HepG2 (cell line): ENCODE measurements at regions not wholly inside any gene's neighbourhood (a gene's known extent, or its start where the extent isn't known, plus 50 kb on each side); places are given as distances from the start of the nearest gene placed in this dataset.

ENCODE experiments used
- EZH2 ChIP-seq: conservative IDR thresholded peaks from 2 replicates; pipeline ENCODE4 v1.6.1; 2012; ENCODE audit warnings: mild to moderate bottlenecking, low read depth, low read length, moderate library complexity
- JUN ChIP-seq: sonication (generic); formaldehyde crosslinking; IDR thresholded peaks from 2 replicates; pipeline ENCODE4 v1.4.0; 2020; ENCODE audit warnings: mild to moderate bottlenecking, missing genetic modification reagents
- RFX5 ChIP-seq: IDR thresholded peaks from 2 replicates; pipeline ENCODE4 v1.6.1; 2011; ENCODE audit warnings: low read depth, low read length, improper control_type of control experiment
- TAF1 ChIP-seq: sonication (generic); formaldehyde crosslinking; IDR thresholded peaks from 2 replicates; pipeline ENCODE4 v1.4.0; 2020; ENCODE audit warnings: missing genetic modification reagents
- ZC3H13 ChIP-seq: sonication (generic); formaldehyde crosslinking; IDR thresholded peaks from 2 replicates; pipeline ENCODE4 v1.8.1; 2023; ENCODE audit warnings: mild to moderate bottlenecking, missing genetic modification reagents, moderate library complexity
- ZNF333 ChIP-seq: sonication (generic); formaldehyde crosslinking; IDR thresholded peaks from 2 replicates; pipeline ENCODE4 v1.4.0; 2020; ENCODE audit warnings: mild to moderate bottlenecking, missing genetic modification reagents, borderline replicate concordance
- ZNF460 ChIP-seq: sonication (generic); formaldehyde crosslinking; IDR thresholded peaks from 2 replicates; pipeline ENCODE4 v1.5.1; 2020; ENCODE audit warnings: missing genetic modification reagents, mild to moderate bottlenecking, borderline replicate concordance
- ZNF510 ChIP-seq: sonication (generic); formaldehyde crosslinking; IDR thresholded peaks from 2 replicates; pipeline ENCODE4 v1.4.0; 2020; ENCODE audit warnings: low read depth, mild to moderate bottlenecking, missing genetic modification reagents
- ZNF550 ChIP-seq: sonication (generic); formaldehyde crosslinking; IDR thresholded peaks from 2 replicates; pipeline ENCODE4 v1.4.0; 2020; ENCODE audit warnings: mild to moderate bottlenecking, missing genetic modification reagents, borderline replicate concordance
- TF ChIP-seq, protein P1 (sequence below): sonication (generic); formaldehyde crosslinking; IDR thresholded peaks from 2 replicates; pipeline ENCODE4 v1.5.0; 2020; ENCODE audit warnings: mild to moderate bottlenecking, missing genetic modification reagents, moderate library complexity
- TF ChIP-seq, protein P2 (sequence below): sonication (generic); formaldehyde crosslinking; IDR thresholded peaks from 2 replicates; pipeline ENCODE4 v1.4.0; 2020; ENCODE audit warnings: missing genetic modification reagents
- TF ChIP-seq, protein P3 (sequence below): sonication (generic); formaldehyde crosslinking; conservative IDR thresholded peaks from 2 replicates; pipeline ENCODE4 v1.8.0; 2022; ENCODE audit warnings: mild to moderate bottlenecking, moderate library complexity, missing genetic modification reagents
- TF ChIP-seq, protein P4 (sequence below): sonication (generic); formaldehyde crosslinking; IDR thresholded peaks from 2 replicates; pipeline ENCODE4 v1.5.1; 2020; ENCODE audit warnings: missing genetic modification reagents, mild to moderate bottlenecking, borderline replicate concordance
- TF ChIP-seq, protein P5 (sequence below): sonication (generic); formaldehyde crosslinking; IDR thresholded peaks from 2 replicates; pipeline ENCODE4 v1.4.0; 2020; ENCODE audit warnings: missing genetic modification reagents, borderline replicate concordance

DNA sequence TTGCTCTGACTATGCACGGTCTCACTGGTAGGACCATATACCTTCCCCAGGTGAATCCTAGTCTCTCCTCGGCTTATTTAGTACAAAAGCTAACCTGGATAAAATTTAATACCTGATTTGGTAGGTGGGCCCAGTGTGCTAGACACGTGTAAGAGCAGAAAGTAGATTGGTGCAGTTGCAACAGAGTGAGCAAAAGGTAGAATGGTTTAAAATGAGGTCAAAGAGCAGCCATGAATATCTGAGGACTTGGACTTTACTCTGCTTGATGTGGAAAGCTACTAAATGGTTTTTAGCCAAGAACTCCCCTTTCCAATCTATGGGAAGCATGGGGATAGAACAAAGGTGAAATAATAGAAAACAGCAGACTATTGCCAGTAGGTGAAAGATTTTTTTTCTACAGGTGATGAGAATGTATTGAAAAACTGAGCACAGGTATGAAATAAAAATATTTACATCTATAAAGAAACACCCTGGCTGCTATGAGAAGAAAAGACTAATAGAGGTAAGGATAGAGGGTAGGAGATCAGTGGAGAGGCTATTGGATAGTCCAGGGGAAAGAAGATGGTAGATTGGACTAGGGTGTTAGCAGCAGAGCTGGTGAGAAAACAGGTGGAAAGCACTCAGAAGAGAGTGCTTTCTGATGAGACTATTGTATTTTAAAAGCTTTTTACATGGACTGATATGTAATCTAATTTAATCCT lies 61.3 kb upstream of the BCL9 start:
- TF ChIP-seq, protein P1, sequence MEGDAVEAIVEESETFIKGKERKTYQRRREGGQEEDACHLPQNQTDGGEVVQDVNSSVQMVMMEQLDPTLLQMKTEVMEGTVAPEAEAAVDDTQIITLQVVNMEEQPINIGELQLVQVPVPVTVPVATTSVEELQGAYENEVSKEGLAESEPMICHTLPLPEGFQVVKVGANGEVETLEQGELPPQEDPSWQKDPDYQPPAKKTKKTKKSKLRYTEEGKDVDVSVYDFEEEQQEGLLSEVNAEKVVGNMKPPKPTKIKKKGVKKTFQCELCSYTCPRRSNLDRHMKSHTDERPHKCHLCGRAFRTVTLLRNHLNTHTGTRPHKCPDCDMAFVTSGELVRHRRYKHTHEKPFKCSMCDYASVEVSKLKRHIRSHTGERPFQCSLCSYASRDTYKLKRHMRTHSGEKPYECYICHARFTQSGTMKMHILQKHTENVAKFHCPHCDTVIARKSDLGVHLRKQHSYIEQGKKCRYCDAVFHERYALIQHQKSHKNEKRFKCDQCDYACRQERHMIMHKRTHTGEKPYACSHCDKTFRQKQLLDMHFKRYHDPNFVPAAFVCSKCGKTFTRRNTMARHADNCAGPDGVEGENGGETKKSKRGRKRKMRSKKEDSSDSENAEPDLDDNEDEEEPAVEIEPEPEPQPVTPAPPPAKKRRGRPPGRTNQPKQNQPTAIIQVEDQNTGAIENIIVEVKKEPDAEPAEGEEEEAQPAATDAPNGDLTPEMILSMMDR (CRISPR knock-in tag): no peak
- no peak for TF ChIP-seq ZNF333 (CRISPR knock-in tag)
- TF ChIP-seq, protein P2, sequence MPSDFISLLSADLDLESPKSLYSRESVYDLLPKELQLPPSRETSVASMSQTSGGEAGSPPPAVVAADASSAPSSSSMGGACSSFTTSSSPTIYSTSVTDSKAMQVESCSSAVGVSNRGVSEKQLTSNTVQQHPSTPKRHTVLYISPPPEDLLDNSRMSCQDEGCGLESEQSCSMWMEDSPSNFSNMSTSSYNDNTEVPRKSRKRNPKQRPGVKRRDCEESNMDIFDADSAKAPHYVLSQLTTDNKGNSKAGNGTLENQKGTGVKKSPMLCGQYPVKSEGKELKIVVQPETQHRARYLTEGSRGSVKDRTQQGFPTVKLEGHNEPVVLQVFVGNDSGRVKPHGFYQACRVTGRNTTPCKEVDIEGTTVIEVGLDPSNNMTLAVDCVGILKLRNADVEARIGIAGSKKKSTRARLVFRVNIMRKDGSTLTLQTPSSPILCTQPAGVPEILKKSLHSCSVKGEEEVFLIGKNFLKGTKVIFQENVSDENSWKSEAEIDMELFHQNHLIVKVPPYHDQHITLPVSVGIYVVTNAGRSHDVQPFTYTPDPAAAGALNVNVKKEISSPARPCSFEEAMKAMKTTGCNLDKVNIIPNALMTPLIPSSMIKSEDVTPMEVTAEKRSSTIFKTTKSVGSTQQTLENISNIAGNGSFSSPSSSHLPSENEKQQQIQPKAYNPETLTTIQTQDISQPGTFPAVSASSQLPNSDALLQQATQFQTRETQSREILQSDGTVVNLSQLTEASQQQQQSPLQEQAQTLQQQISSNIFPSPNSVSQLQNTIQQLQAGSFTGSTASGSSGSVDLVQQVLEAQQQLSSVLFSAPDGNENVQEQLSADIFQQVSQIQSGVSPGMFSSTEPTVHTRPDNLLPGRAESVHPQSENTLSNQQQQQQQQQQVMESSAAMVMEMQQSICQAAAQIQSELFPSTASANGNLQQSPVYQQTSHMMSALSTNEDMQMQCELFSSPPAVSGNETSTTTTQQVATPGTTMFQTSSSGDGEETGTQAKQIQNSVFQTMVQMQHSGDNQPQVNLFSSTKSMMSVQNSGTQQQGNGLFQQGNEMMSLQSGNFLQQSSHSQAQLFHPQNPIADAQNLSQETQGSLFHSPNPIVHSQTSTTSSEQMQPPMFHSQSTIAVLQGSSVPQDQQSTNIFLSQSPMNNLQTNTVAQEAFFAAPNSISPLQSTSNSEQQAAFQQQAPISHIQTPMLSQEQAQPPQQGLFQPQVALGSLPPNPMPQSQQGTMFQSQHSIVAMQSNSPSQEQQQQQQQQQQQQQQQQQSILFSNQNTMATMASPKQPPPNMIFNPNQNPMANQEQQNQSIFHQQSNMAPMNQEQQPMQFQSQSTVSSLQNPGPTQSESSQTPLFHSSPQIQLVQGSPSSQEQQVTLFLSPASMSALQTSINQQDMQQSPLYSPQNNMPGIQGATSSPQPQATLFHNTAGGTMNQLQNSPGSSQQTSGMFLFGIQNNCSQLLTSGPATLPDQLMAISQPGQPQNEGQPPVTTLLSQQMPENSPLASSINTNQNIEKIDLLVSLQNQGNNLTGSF (CRISPR knock-in tag): no peak
- no peak for TF ChIP-seq EZH2
- TF ChIP-seq ZNF460 (CRISPR knock-in tag): no peak
- TF ChIP-seq ZC3H13 (CRISPR knock-in tag): no peak
- TF ChIP-seq, protein P3, sequence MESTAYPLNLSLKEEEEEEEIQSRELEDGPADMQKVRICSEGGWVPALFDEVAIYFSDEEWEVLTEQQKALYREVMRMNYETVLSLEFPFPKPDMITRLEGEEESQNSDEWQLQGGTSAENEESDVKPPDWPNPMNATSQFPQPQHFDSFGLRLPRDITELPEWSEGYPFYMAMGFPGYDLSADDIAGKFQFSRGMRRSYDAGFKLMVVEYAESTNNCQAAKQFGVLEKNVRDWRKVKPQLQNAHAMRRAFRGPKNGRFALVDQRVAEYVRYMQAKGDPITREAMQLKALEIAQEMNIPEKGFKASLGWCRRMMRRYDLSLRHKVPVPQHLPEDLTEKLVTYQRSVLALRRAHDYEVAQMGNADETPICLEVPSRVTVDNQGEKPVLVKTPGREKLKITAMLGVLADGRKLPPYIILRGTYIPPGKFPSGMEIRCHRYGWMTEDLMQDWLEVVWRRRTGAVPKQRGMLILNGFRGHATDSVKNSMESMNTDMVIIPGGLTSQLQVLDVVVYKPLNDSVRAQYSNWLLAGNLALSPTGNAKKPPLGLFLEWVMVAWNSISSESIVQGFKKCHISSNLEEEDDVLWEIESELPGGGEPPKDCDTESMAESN (CRISPR knock-in tag): no peak
- TF ChIP-seq RFX5: no peak
- TF ChIP-seq JUN (CRISPR knock-in tag): no peak
- no peak for TF ChIP-seq TAF1 (CRISPR knock-in tag)
- TF ChIP-seq, protein P4, sequence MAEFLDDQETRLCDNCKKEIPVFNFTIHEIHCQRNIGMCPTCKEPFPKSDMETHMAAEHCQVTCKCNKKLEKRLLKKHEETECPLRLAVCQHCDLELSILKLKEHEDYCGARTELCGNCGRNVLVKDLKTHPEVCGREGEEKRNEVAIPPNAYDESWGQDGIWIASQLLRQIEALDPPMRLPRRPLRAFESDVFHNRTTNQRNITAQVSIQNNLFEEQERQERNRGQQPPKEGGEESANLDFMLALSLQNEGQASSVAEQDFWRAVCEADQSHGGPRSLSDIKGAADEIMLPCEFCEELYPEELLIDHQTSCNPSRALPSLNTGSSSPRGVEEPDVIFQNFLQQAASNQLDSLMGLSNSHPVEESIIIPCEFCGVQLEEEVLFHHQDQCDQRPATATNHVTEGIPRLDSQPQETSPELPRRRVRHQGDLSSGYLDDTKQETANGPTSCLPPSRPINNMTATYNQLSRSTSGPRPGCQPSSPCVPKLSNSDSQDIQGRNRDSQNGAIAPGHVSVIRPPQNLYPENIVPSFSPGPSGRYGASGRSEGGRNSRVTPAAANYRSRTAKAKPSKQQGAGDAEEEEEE: no peak
- TF ChIP-seq, protein P5, sequence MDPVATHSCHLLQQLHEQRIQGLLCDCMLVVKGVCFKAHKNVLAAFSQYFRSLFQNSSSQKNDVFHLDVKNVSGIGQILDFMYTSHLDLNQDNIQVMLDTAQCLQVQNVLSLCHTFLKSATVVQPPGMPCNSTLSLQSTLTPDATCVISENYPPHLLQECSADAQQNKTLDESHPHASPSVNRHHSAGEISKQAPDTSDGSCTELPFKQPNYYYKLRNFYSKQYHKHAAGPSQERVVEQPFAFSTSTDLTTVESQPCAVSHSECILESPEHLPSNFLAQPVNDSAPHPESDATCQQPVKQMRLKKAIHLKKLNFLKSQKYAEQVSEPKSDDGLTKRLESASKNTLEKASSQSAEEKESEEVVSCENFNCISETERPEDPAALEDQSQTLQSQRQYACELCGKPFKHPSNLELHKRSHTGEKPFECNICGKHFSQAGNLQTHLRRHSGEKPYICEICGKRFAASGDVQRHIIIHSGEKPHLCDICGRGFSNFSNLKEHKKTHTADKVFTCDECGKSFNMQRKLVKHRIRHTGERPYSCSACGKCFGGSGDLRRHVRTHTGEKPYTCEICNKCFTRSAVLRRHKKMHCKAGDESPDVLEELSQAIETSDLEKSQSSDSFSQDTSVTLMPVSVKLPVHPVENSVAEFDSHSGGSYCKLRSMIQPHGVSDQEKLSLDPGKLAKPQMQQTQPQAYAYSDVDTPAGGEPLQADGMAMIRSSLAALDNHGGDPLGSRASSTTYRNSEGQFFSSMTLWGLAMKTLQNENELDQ: no peak
- no peak for TF ChIP-seq ZNF550 (CRISPR knock-in tag)
- TF ChIP-seq ZNF510 (CRISPR knock-in tag): no peak
